AG10803 (cell line): ENCODE measurements at regions not wholly inside any gene's neighbourhood (a gene's known extent, or its start where the extent isn't known, plus 50 kb on each side); places are given as distances from the start of the nearest gene placed in this dataset.

ENCODE experiments used
- DNase-seq: peaks from one replicate; pipeline ENCODE4 v3.0.0; 2010; ENCODE audit warnings: low read depth
- H3K4me3 ChIP-seq: 2 replicates; pipeline ENCODE4 v1.5.1; 2011; ENCODE audit warnings: mild to moderate bottlenecking, low read length, control low read depth
- TF ChIP-seq, protein P1 (sequence below): conservative IDR thresholded peaks from 2 replicates; pipeline ENCODE4 v1.5.1; 2011; ENCODE audit warnings: mild to moderate bottlenecking, low read length, control low read depth, inconsistent platforms

DNA sequence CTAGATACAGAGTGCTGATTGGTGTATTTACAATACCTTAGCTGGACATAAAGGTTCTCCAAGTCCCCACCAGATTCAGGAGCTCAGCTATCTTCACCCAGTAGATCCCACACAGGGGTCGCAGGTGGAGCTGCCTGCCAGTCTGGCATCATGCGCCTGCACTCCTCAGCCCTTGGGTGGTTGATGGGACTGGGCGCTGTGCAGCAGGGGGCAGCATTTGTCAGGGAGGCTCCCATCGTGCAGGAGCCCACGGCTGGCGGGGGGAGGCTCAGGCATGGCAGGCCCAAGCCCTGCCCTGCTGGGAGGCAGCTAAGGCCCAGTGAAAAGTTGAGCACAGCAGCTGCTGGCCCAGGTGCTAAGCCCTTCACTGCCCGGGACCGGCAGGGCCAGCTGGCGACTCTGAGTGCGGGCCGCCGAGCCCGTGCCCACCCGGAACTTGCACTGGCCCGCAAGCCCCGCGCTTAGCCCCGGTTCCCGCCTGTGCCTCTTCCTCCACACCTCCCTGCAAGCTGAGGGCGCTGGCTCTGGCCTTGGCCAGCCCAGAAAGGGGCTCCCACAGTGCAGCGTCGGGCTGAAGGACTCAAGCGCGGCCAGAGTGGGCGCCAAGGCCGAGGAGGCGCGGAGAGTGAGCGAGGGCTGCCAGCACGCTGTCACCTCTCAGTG lies 314.1 kb upstream of the ATP10B start:
- TF ChIP-seq, protein P1, sequence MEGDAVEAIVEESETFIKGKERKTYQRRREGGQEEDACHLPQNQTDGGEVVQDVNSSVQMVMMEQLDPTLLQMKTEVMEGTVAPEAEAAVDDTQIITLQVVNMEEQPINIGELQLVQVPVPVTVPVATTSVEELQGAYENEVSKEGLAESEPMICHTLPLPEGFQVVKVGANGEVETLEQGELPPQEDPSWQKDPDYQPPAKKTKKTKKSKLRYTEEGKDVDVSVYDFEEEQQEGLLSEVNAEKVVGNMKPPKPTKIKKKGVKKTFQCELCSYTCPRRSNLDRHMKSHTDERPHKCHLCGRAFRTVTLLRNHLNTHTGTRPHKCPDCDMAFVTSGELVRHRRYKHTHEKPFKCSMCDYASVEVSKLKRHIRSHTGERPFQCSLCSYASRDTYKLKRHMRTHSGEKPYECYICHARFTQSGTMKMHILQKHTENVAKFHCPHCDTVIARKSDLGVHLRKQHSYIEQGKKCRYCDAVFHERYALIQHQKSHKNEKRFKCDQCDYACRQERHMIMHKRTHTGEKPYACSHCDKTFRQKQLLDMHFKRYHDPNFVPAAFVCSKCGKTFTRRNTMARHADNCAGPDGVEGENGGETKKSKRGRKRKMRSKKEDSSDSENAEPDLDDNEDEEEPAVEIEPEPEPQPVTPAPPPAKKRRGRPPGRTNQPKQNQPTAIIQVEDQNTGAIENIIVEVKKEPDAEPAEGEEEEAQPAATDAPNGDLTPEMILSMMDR: no peak
- H3K4me3 ChIP-seq: no peak overlapping the region
- DNase-seq: no peak

DNA sequence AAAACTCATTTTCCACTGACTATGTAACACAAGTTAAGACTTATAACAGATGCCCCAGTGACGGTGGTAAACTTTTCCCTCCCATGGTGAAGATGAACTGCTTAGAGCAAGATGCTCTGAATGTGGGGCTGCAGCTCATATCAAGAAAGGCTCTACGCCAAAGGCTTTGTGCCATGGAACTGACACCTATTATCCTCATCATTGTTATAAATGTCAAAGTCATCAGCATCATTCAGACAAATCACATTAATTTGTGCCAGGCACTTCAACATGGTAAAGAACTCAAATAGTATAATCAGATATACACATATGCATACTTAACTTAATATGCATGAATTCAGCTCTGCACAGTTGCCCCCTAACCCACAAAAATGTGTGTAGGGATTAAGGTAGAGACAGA lies 305.9 kb upstream of the ATP10B start:
- TF ChIP-seq, protein P1: no peak
- no peak overlapping the region for H3K4me3 ChIP-seq
- no peak for DNase-seq

DNA sequence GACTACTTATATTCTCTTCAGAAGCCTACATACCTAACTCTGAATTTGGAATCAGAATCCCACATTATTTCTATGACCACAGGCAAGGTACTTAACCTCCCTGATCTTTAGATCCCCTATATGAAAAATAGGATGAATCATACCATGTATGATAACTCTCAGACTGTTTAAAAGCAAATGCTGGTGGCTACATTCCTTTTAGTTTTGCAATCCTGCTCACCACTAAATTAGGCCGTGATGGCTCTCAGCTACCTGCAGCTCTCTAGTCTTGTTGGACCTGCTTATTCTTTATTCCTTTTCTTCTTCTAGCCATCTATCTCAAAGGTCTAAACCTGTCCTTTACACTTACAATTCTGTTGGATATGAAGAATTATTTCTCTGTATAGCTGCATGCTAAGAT lies 303.4 kb upstream of the ATP10B start:
- DNase-seq: no peak
- H3K4me3 ChIP-seq: no peak overlapping the region
- TF ChIP-seq, protein P1: no peak

DNA sequence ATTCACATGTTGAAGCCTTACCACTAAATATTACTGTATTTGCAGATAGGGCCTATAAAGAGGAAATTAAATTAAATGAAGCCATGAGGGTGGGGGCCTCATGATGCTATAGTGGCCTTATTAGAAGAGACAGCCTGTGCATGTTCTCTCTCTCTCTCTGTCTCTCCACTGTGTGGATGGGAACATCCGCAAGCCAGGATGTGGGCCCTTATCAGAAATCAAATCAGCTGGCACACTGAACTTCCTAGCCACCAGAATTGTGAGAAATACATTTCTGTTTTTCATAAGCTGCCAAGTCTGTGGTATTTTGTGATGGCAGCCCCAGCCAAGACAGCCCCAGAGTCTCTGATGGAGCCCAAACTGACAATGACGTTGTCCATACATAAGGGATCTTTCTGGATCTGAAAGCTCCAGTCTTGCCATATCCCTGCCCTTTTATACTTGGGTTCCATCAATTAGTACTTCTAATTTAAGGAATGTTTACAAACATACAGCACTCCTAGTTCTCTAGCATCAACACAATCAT lies 300.5 kb upstream of the ATP10B start:
- no peak overlapping the region for H3K4me3 ChIP-seq
- TF ChIP-seq, protein P1: no peak
- DNase-seq: no peak

DNA sequence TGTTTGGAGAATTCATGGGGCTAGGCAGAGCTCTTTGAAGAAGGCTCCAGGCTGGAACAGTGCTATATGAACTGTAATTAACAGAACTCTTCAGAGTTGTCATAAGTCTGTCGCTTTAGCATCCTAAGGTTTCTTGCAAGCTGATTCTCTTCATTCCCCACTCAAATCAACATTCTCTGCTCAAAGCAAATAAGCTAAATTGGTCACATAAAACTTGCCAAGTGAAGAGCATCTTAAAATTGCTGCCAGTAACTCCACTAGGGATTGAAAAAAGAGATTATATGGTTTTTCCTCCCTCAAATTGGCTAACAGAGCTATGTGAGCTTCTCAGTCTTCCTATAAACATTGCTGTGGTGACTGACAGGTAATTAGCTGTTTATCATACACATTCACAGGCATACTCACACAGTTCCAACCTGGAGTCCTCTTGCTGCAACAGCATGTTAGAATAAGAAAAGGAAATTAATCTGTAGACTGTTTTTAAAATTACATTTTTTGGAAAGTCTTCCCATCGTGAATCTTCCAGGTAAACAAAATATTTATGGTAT lies 298.5 kb upstream of the ATP10B start:
- TF ChIP-seq, protein P1: no peak
- H3K4me3 ChIP-seq: no peak overlapping the region
- no peak for DNase-seq

DNA sequence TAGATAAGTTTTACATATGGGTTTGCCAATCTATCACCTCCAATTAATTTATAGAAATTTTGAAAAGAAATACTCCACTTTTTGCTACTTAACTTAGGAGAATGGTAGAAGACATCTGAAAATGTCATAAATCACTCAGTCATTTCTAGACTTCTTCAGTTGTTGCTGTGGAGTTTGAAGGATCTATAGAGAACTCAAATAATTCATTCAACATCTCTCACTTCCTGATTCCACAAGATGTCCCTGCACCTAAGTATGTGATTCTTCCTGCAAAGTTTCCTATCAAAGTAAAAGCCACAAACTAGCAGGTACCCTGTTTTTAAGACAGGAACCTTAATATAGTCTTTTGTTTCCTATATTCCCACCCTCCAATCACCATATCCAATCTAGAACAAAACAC lies 297.1 kb upstream of the ATP10B start:
- TF ChIP-seq, protein P1: no peak
- no peak for DNase-seq
- H3K4me3 ChIP-seq: no peak overlapping the region
